ENCODE measurements at regions not wholly inside any gene's neighbourhood (a gene's known extent, or its start where the extent isn't known, plus 50 kb on each side); places are given as distances from the start of the nearest gene placed in this dataset.

- intact Hi-C loops (cut with DNase I), result no loop called here
- WGBS, result 82% methylated on average over 4 of the region's 4 CpGs
- DNase-seq (ENCODE audit: extremely low spot score), result no peak
- Histone ChIP-seq H3K4me1 (no peaks in the 10 kb centered on the region), H3K9me3 (no peaks in the 10 kb centered on the region), H3K36me3 (no peaks in the 10 kb centered on the region), H3K4me3 (no peak overlapping the region), H3K27me3 (no peaks in the 10 kb centered on the region), H3K27ac (replicated peaks in 1 of 4) (no peak overlapping the region)
- TF ChIP-seq, protein P1, sequence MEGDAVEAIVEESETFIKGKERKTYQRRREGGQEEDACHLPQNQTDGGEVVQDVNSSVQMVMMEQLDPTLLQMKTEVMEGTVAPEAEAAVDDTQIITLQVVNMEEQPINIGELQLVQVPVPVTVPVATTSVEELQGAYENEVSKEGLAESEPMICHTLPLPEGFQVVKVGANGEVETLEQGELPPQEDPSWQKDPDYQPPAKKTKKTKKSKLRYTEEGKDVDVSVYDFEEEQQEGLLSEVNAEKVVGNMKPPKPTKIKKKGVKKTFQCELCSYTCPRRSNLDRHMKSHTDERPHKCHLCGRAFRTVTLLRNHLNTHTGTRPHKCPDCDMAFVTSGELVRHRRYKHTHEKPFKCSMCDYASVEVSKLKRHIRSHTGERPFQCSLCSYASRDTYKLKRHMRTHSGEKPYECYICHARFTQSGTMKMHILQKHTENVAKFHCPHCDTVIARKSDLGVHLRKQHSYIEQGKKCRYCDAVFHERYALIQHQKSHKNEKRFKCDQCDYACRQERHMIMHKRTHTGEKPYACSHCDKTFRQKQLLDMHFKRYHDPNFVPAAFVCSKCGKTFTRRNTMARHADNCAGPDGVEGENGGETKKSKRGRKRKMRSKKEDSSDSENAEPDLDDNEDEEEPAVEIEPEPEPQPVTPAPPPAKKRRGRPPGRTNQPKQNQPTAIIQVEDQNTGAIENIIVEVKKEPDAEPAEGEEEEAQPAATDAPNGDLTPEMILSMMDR (IDR thresholded peaks at IDR 0.05), result no peak
- TF ChIP-seq POLR2AphosphoS5 (IDR thresholded peaks at IDR 0.05), result no peak
- TF ChIP-seq EP300 (IDR thresholded peaks at IDR 0.05), result no peak
- no peak for TF ChIP-seq POLR2A (IDR thresholded peaks at IDR 0.05; ENCODE audit: low read depth)
Measured at GRCh38 chr3:76034649-76035048, 249.3 kb upstream of the ZNF717 start.

- intact Hi-C loops (cut with DNase I), result no loop called here
Measured at GRCh38 chr3:76035117-76035516, 249.8 kb upstream of the ZNF717 start.

GRCh38 chr3:76038949-76039348 lies 253.6 kb upstream of the ZNF717 start:
- Histone ChIP-seq H3K36me3 (no peaks in the 10 kb centered on the region), H3K27me3 (no peaks in the 10 kb centered on the region), H3K9me3 (no peaks in the 10 kb centered on the region), H3K27ac (replicated peaks in 1 of 4) (no peak overlapping the region), H3K4me1 (no peaks in the 10 kb centered on the region), H3K4me3 (no peak overlapping the region)
- TF ChIP-seq EP300 (IDR thresholded peaks at IDR 0.05) (no peak), POLR2A (IDR thresholded peaks at IDR 0.05; ENCODE audit: low read depth) (no peak), POLR2AphosphoS5 (IDR thresholded peaks at IDR 0.05) (no peak)
- TF ChIP-seq, protein P1 (IDR thresholded peaks at IDR 0.05), result no peak
- DNase-seq (ENCODE audit: extremely low spot score), result no peak
- 70% methylated on average over 2 of the region's 2 CpGs for WGBS
- intact Hi-C loops (cut with DNase I), result no loop called here

More at GRCh38 chr3:76035117-76035516, 249.8 kb upstream of the ZNF717 start:
- WGBS, result 98% methylated on average over 2 of the region's 2 CpGs
- Histone ChIP-seq H3K4me3 (no peak overlapping the region), H3K4me1 (no peaks in the 10 kb centered on the region), H3K27ac (replicated peaks in 1 of 4) (no peak overlapping the region), H3K36me3 (no peaks in the 10 kb centered on the region), H3K9me3 (no peaks in the 10 kb centered on the region), H3K27me3 (no peaks in the 10 kb centered on the region)
- DNase-seq (ENCODE audit: extremely low spot score), result no peak
- no peak for TF ChIP-seq EP300 (IDR thresholded peaks at IDR 0.05)
- TF ChIP-seq, protein P1 (IDR thresholded peaks at IDR 0.05), result no peak
- no peak for TF ChIP-seq POLR2A (IDR thresholded peaks at IDR 0.05; ENCODE audit: low read depth)
- TF ChIP-seq POLR2AphosphoS5 (IDR thresholded peaks at IDR 0.05), result no peak

DNA sequence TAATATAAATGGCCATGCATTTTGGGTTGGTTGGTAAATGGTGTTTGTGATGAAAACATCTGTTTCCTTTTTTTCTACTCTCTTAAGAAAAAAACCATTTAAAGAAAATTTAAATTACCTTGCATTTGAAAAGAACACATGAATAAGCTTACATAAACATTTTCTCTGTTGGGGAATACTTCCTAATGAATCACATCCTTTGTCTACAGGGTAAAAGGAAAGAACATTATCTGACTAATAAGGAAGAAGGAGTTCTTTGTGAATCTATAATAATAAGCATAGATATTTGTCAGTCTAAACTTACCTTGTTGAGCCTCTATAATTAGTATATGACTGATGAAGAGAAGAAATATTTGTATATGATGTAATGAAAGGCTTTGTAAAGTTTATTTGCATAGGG lies 254.1 kb upstream of the ZNF717 start:
- Histone ChIP-seq H3K36me3 (no peaks in the 10 kb centered on the region), H3K4me1 (no peaks in the 10 kb centered on the region)

DNA sequence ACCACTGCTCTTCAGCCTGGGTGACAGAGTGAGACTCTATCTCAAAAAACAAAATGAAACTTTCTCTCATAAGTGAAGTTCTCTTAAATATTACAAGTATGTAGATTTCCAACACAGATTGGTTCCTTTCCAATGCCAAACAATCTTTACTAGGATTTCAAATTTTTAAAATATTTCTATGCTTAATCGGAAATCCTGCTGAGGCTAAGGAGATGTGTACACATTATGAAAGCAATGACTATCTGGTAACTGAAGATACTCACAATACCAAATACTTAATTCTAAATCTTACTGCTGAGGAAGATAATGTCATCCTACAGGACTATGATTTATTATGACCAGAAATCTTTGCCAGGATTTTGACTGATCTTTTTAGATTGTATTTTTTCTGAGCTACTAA lies 255.6 kb upstream of the ZNF717 start:
- TF ChIP-seq, protein P1 (IDR thresholded peaks at IDR 0.05), result no peak
- TF ChIP-seq EP300 (IDR thresholded peaks at IDR 0.05) (no peak), POLR2A (IDR thresholded peaks at IDR 0.05; ENCODE audit: low read depth) (no peak), POLR2AphosphoS5 (IDR thresholded peaks at IDR 0.05) (no peak)
- Histone ChIP-seq H3K4me1 (no peaks in the 10 kb centered on the region), H3K36me3 (no peaks in the 10 kb centered on the region), H3K9me3 (no peaks in the 10 kb centered on the region), H3K27ac (replicated peaks in 1 of 4) (no peak overlapping the region), H3K27me3 (no peaks in the 10 kb centered on the region), H3K4me3 (no peak overlapping the region)
- WGBS, result 75% methylated on average over 1 of the region's 1 CpG
- intact Hi-C loops (cut with DNase I), result no loop called here
- no peak for DNase-seq (ENCODE audit: extremely low spot score)

More for the DNA sequence above, 254.1 kb upstream of the ZNF717 start:
- no peaks in the 10 kb centered on the region for H3K27me3 ChIP-seq
- no peak for DNase-seq (ENCODE audit: extremely low spot score)
- H3K27ac ChIP-seq (replicated peaks in 1 of 4), result no peak overlapping the region
- TF ChIP-seq, protein P1 (IDR thresholded peaks at IDR 0.05), result no peak
- no peak for TF ChIP-seq EP300 (IDR thresholded peaks at IDR 0.05)
- TF ChIP-seq POLR2AphosphoS5 (IDR thresholded peaks at IDR 0.05), result no peak
- TF ChIP-seq POLR2A (IDR thresholded peaks at IDR 0.05; ENCODE audit: low read depth), result no peak
- no peaks in the 10 kb centered on the region for H3K9me3 ChIP-seq
- H3K4me3 ChIP-seq, result no peak overlapping the region
- intact Hi-C loops (cut with DNase I), result no loop called here

Data from esophagus muscularis mucosa (tissue), 4 donors.